ENCODE measurements at regions not wholly inside any gene's neighbourhood (a gene's known extent, or its start where the extent isn't known, plus 50 kb on each side); places are given as distances from the start of the nearest gene placed in this dataset.

DNA sequence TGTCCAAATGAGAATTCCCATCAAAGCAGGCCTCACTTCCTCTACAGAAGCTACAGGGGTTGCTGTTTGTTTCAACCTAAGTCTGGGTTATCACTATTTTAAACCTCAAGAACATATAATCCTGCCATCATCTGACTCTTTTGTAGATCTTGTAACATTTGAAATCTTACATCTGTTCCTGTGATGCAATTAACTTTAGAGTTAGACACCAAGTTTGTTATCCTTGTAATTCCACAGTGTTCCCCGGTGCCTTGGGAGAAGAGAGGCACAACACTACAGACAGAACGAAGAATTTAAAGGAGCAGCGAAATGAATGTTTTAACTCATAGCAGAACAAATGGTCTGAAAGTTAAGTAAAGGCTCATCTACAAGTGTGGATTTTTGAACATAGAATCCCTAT is 116.1 kb downstream of the UCHL5 start:
- no peak overlapping the region for H2AFZ ChIP-seq (ENCODE audit: low read depth, low read length)
- CTCF ChIA-PET (ENCODE audit: low intra/inter-chr PET ratio) = no interaction called here
- H3K9ac ChIP-seq (ENCODE audit: insufficient read depth in 1 of 2, low read depth in 2 of 2, low read length in 2 of 2) = no peak overlapping the region
- no peak overlapping the region for H3K4me3 ChIP-seq
- no peaks in the 10 kb centered on the region for H3K9me3 ChIP-seq (replicated peaks; ENCODE audit: control insufficient read depth, insufficient read depth, low read depth, low read length)
- intact Hi-C loops (cut with micrococcal nuclease) (no loop called here), in situ Hi-C loops (cut with MboI) (no loop called here)
- 4% methylated on average over 3 of the region's 3 CpGs for WGBS (ENCODE audit: insufficient coverage, low coverage, missing lambda C conversion rate)
- no peaks in the 10 kb centered on the region for H3K4me1 ChIP-seq (replicated peaks in 1 of 2; ENCODE audit: control insufficient read depth in 2 of 2, insufficient read depth in 2 of 2, low read length in 2 of 2)
- no peaks in the 10 kb centered on the region for H3K9me1 ChIP-seq (ENCODE audit: control insufficient read depth, insufficient read depth, low read length)
- POLR2A ChIA-PET = interaction anchor here (0.7 kb wide), 1 partner anchor 31 kb away, joined by 3 read pairs; no protein-coding TSS in a partner anchor
- no peaks in the 10 kb centered on the region for H4K20me1 ChIP-seq (replicated peaks; ENCODE audit: control insufficient read depth, insufficient read depth, low read length)
- H3K4me2 ChIP-seq (ENCODE audit: insufficient read depth, low read length) = no peak overlapping the region
- ATAC-seq (no peak), FAIRE-seq (no peak), DNase-seq (ENCODE audit: extremely low read depth in 1 of 4, low spot score in 3 of 4) (no peak)
- TF ChIP-seq CBX3 (IDR thresholded peaks at IDR 0.05; ENCODE audit: borderline replicate concordance in 1 of 2, low read length in 2 of 2) = no peak
- TF ChIP-seq SMARCB1 (IDR thresholded peaks at IDR 0.05; ENCODE audit: insufficient read length, low read depth) = no peak
- TF ChIP-seq ZBTB1 (CRISPR knock-in tag; IDR thresholded peaks at IDR 0.05; ENCODE audit: borderline replicate concordance, low read depth) = no peak
- no peak for TF ChIP-seq ZNF224 (CRISPR knock-in tag; IDR thresholded peaks at IDR 0.05)
- TF ChIP-seq ATF7 (IDR thresholded peaks at IDR 0.05) = no peak
- TF ChIP-seq RBM15 (IDR thresholded peaks at IDR 0.05; ENCODE audit: insufficient read depth, low read length) = no peak
- TF ChIP-seq, protein P1, sequence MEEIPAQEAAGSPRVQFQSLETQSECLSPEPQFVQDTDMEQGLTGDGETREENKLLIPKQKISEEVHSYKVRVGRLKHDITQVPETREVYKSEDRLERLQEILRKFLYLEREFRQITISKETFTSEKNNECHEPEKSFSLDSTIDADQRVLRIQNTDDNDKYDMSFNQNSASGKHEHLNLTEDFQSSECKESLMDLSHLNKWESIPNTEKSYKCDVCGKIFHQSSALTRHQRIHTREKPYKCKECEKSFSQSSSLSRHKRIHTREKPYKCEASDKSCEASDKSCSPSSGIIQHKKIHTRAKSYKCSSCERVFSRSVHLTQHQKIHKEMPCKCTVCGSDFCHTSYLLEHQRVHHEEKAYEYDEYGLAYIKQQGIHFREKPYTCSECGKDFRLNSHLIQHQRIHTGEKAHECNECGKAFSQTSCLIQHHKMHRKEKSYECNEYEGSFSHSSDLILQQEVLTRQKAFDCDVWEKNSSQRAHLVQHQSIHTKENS (CRISPR knock-in tag; IDR thresholded peaks at IDR 0.05) = no peak
- TF ChIP-seq FOXK1 (CRISPR knock-in tag; IDR thresholded peaks at IDR 0.05; ENCODE audit: borderline replicate concordance) = no peak
- TF ChIP-seq TOE1 (IDR thresholded peaks at IDR 0.05; ENCODE audit: borderline replicate concordance) = no peak
- no peak for TF ChIP-seq TOE1 (CRISPR knock-in tag; IDR thresholded peaks at IDR 0.05; ENCODE audit: borderline replicate concordance, low read depth)
- TF ChIP-seq, protein P2, sequence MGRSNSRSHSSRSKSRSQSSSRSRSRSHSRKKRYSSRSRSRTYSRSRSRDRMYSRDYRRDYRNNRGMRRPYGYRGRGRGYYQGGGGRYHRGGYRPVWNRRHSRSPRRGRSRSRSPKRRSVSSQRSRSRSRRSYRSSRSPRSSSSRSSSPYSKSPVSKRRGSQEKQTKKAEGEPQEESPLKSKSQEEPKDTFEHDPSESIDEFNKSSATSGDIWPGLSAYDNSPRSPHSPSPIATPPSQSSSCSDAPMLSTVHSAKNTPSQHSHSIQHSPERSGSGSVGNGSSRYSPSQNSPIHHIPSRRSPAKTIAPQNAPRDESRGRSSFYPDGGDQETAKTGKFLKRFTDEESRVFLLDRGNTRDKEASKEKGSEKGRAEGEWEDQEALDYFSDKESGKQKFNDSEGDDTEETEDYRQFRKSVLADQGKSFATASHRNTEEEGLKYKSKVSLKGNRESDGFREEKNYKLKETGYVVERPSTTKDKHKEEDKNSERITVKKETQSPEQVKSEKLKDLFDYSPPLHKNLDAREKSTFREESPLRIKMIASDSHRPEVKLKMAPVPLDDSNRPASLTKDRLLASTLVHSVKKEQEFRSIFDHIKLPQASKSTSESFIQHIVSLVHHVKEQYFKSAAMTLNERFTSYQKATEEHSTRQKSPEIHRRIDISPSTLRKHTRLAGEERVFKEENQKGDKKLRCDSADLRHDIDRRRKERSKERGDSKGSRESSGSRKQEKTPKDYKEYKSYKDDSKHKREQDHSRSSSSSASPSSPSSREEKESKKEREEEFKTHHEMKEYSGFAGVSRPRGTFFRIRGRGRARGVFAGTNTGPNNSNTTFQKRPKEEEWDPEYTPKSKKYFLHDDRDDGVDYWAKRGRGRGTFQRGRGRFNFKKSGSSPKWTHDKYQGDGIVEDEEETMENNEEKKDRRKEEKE (IDR thresholded peaks at IDR 0.05; ENCODE audit: borderline replicate concordance in 1 of 2, control insufficient read depth in 1 of 2, low read depth in 2 of 2, low read length in 1 of 2) = no peak
- TF ChIP-seq CAMTA2 (CRISPR knock-in tag; conservative IDR thresholded peaks at IDR 0.05) = no peak
- no peak for TF ChIP-seq SRSF7 (optimal IDR thresholded peaks at IDR 0.05; ENCODE audit: low read depth, low read length)
- TF ChIP-seq OTX1 (CRISPR knock-in tag; IDR thresholded peaks at IDR 0.05) = no peak
- no peak for TF ChIP-seq TRIM28 (IDR thresholded peaks at IDR 0.05)
- TF ChIP-seq NRF1 (conservative IDR thresholded peaks at IDR 0.05 in 1 of 2, IDR thresholded peaks at IDR 0.05 in 1 of 2) = no peak
- H3K79me2 ChIP-seq (ENCODE audit: control insufficient read depth, insufficient read depth, low read length) = no peaks in the 10 kb centered on the region
- no peaks in the 10 kb centered on the region for H3K27me3 ChIP-seq (ENCODE audit: control insufficient read depth in 2 of 2, insufficient read depth in 2 of 2, low read length in 2 of 2)
- no peak overlapping the region for H3K27ac ChIP-seq (ENCODE audit: extremely low read depth, low read depth, low read length)
- BruUV-seq (replicated peaks) = no TSS peak
- H3K36me3 ChIP-seq (ENCODE audit: control insufficient read depth, insufficient read depth, low read length) = no peaks in the 10 kb centered on the region

Measured in K562 (cell line).